ENCODE measurements at regions not wholly inside any gene's neighbourhood (a gene's known extent, or its start where the extent isn't known, plus 50 kb on each side); places are given as distances from the start of the nearest gene placed in this dataset.

DNA sequence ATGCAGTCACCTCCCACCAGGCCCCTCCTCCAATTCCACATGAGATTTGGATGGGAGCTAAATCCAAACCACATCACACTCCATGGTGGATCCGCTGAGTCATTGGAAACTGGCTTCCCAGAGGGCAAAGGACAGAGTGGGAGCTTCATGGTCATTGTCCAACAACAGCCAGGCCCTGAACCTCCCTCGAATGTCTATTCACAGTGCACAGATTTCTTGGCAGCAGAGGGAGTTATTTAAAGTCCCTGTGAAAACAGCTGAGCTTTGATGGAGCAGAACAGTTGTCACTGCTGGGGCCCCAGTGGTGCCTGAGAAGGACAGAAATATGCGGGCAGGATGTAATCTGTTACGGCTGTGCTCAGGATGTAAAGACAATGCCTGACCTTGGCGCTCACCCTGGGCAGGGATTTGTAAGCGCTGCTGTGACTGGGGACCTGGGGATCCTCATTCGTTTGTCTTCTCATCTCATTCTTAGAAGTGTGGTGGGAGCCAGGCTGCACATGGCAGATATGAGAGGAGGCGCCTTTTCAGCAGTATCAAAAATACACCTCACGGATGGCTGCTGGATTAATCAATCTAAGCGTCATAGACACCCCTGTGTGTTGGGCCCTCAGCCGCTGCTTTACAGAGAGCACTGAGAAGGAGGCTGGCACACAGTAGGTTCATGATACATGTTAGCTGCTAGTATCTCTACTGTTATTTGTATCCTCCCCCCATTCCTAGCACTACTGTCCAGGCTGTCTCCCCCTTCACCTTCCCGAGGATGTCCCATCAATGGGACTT lies 439.4 kb downstream of the PTPRU start:
- Histone ChIP-seq H3K4me3 (ENCODE audit: low read length) (no peak overlapping the region), H3K9me2 (ENCODE audit: insufficient read depth, low read length) (no peaks in the 10 kb centered on the region), H3K79me2 (replicated peaks; ENCODE audit: insufficient read depth, low read length) (no peaks in the 10 kb centered on the region), H3K4me2 (ENCODE audit: low read length) (no peak overlapping the region), H4K20me1 (ENCODE audit: insufficient read depth) (no peaks in the 10 kb centered on the region), H3K27me3 (ENCODE audit: insufficient read depth, low read depth, low read length) (no peaks in the 10 kb centered on the region), H3K9ac (ENCODE audit: low read length) (no peak overlapping the region), H3K9me3 (ENCODE audit: low read length) (no peaks in the 10 kb centered on the region), H3K36me3 (ENCODE audit: insufficient read depth, low read length) (no peaks in the 10 kb centered on the region), H3K27ac (ENCODE audit: low read length) (no peak overlapping the region), H3F3A (ENCODE audit: insufficient read depth, low read length, poor library complexity, severe bottlenecking) (no peaks in the 10 kb centered on the region), H2AFZ (ENCODE audit: low read depth, low read length) (no peak overlapping the region)
- TF ChIP-seq EP300 (conservative IDR thresholded peaks at IDR 0.05; ENCODE audit: poor library complexity, severe bottlenecking) (no peak), POLR2AphosphoS5 (IDR thresholded peaks at IDR 0.05) (no peak), EZH2 (IDR thresholded peaks at IDR 0.05; ENCODE audit: borderline replicate concordance, insufficient read depth, low read length, poor library complexity, severe bottlenecking) (no peak)

DNA sequence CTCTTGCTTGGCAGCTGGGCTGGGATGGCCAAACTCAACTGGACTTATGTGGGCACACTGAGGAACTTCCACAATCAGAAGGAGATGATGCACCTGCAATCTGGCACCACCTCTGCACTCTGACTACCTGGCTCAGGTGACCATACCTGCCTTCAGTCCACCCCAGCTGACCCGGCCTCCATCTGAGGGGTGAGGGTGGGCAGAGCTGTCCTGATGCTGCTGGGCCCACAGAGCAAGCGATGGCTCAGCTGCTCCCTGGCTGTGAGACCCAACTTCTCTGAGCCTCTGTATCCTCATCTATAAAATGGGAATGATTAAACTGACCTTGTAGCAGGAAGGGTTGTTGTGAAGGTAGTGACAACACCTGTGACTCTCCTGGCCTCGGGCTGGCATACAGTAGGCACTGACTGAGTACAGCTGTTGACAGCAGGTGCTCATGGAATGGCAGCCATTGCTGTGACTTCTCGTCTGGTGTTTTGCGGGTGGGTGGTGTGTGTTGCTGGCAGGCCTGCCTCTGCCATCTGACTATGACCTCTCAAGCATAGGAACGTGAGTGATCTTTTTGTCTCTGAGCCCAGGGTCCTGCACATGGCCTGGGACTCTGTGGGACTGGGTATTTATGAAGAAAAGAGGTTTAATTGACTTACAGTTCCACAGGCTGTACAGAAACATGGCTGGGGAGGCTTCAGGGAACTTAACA lies 438.5 kb downstream of the PTPRU start:
- Histone ChIP-seq H3K27ac (ENCODE audit: low read length) (no peak overlapping the region), H3K9me3 (ENCODE audit: low read length) (no peaks in the 10 kb centered on the region), H3K79me2 (replicated peaks; ENCODE audit: insufficient read depth, low read length) (no peaks in the 10 kb centered on the region), H3K4me2 (ENCODE audit: low read length) (no peak overlapping the region), H3K9ac (ENCODE audit: low read length) (no peak overlapping the region), H2AFZ (ENCODE audit: low read depth, low read length) (no peak overlapping the region), H3K9me2 (ENCODE audit: insufficient read depth, low read length) (no peaks in the 10 kb centered on the region), H3K36me3 (ENCODE audit: insufficient read depth, low read length) (no peaks in the 10 kb centered on the region), H3F3A (ENCODE audit: insufficient read depth, low read length, poor library complexity, severe bottlenecking) (no peaks in the 10 kb centered on the region), H4K20me1 (ENCODE audit: insufficient read depth) (no peaks in the 10 kb centered on the region), H3K27me3 (ENCODE audit: insufficient read depth, low read depth, low read length) (no peaks in the 10 kb centered on the region), H3K4me3 (ENCODE audit: low read length) (no peak overlapping the region)
- TF ChIP-seq, protein P1, sequence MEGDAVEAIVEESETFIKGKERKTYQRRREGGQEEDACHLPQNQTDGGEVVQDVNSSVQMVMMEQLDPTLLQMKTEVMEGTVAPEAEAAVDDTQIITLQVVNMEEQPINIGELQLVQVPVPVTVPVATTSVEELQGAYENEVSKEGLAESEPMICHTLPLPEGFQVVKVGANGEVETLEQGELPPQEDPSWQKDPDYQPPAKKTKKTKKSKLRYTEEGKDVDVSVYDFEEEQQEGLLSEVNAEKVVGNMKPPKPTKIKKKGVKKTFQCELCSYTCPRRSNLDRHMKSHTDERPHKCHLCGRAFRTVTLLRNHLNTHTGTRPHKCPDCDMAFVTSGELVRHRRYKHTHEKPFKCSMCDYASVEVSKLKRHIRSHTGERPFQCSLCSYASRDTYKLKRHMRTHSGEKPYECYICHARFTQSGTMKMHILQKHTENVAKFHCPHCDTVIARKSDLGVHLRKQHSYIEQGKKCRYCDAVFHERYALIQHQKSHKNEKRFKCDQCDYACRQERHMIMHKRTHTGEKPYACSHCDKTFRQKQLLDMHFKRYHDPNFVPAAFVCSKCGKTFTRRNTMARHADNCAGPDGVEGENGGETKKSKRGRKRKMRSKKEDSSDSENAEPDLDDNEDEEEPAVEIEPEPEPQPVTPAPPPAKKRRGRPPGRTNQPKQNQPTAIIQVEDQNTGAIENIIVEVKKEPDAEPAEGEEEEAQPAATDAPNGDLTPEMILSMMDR (IDR thresholded peaks at IDR 0.05; ENCODE audit: poor library complexity, severe bottlenecking) = no peak
- no peak for TF ChIP-seq RAD21 (conservative IDR thresholded peaks at IDR 0.05)
- no peak for TF ChIP-seq POLR2AphosphoS5 (IDR thresholded peaks at IDR 0.05)

DNA sequence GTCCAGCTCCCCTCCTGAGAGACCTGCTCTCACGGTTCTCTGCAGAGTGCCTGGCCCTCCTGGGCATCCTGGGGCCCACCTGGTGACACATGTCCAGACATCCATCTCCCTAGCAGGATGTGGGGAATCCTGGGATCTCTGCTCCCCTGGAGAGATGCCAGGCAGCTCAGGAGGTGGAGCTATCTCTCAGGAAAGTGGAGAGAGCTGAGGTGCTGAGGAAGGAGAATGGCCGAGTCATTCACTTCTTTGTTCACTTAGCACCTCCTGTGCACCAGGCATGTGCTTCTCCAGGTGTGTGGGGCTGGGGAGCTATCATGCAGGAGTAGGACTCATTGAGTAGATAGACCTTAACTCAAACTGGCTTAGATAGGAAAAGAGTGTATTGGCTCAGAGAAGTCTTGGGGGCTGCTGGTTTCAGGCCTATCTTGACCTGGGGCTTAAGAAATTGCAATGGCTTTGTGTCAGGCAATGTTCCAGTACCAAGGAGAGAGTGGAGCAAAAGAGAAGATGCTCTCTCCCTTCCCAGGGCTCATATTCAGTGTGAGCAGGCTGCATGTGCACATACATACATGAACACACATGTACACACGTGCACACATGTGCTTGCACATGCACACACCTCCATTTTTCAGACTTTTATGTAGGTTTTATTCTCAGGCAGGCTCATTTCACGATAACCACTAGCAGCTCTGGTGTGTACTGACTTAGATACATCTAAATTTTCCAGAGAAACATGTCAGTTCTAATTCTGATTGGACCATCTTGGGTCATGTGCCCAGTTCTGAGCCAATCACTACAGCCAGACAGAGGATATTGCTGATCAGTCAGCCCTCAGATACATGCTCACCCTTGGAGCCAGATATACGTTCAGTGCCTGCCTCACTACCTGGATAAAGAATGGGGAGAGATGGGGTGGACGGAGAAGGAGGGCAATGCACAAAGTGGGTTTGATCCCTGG lies 437.6 kb downstream of the PTPRU start:
- no peak overlapping the region for H3K9ac ChIP-seq (ENCODE audit: low read length)
- TF ChIP-seq TAF1 (IDR thresholded peaks at IDR 0.05; ENCODE audit: low read depth) (no peak), POLR2AphosphoS5 (IDR thresholded peaks at IDR 0.05) (no peak), EZH2 (IDR thresholded peaks at IDR 0.05; ENCODE audit: borderline replicate concordance, insufficient read depth, low read length, poor library complexity, severe bottlenecking) (no peak), RAD21 (conservative IDR thresholded peaks at IDR 0.05) (no peak), MXI1 (conservative IDR thresholded peaks at IDR 0.05; ENCODE audit: poor library complexity, severe bottlenecking) (no peak), EP300 (conservative IDR thresholded peaks at IDR 0.05; ENCODE audit: poor library complexity, severe bottlenecking) (no peak), SMC3 (conservative IDR thresholded peaks at IDR 0.05; ENCODE audit: poor library complexity) (no peak)
- TF ChIP-seq, protein P2, sequence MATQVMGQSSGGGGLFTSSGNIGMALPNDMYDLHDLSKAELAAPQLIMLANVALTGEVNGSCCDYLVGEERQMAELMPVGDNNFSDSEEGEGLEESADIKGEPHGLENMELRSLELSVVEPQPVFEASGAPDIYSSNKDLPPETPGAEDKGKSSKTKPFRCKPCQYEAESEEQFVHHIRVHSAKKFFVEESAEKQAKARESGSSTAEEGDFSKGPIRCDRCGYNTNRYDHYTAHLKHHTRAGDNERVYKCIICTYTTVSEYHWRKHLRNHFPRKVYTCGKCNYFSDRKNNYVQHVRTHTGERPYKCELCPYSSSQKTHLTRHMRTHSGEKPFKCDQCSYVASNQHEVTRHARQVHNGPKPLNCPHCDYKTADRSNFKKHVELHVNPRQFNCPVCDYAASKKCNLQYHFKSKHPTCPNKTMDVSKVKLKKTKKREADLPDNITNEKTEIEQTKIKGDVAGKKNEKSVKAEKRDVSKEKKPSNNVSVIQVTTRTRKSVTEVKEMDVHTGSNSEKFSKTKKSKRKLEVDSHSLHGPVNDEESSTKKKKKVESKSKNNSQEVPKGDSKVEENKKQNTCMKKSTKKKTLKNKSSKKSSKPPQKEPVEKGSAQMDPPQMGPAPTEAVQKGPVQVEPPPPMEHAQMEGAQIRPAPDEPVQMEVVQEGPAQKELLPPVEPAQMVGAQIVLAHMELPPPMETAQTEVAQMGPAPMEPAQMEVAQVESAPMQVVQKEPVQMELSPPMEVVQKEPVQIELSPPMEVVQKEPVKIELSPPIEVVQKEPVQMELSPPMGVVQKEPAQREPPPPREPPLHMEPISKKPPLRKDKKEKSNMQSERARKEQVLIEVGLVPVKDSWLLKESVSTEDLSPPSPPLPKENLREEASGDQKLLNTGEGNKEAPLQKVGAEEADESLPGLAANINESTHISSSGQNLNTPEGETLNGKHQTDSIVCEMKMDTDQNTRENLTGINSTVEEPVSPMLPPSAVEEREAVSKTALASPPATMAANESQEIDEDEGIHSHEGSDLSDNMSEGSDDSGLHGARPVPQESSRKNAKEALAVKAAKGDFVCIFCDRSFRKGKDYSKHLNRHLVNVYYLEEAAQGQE (IDR thresholded peaks at IDR 0.05; ENCODE audit: borderline replicate concordance) = no peak
- TF ChIP-seq, protein P1 (IDR thresholded peaks at IDR 0.05; ENCODE audit: poor library complexity, severe bottlenecking) = no peak
- no peaks in the 10 kb centered on the region for H3K79me2 ChIP-seq (replicated peaks; ENCODE audit: insufficient read depth, low read length)
- no peak overlapping the region for H3K4me3 ChIP-seq (ENCODE audit: low read length)
- H3K9me2 ChIP-seq (ENCODE audit: insufficient read depth, low read length) = no peaks in the 10 kb centered on the region
- H4K20me1 ChIP-seq (ENCODE audit: insufficient read depth) = no peaks in the 10 kb centered on the region
- H3K9me3 ChIP-seq (ENCODE audit: low read length) = no peaks in the 10 kb centered on the region
- H2AFZ ChIP-seq (ENCODE audit: low read depth, low read length) = no peak overlapping the region
- H3K27ac ChIP-seq (ENCODE audit: low read length) = no peak overlapping the region
- no peak overlapping the region for H3K4me2 ChIP-seq (ENCODE audit: low read length)
- no peaks in the 10 kb centered on the region for H3F3A ChIP-seq (ENCODE audit: insufficient read depth, low read length, poor library complexity, severe bottlenecking)
- H3K27me3 ChIP-seq (ENCODE audit: insufficient read depth, low read depth, low read length) = no peaks in the 10 kb centered on the region
- no peaks in the 10 kb centered on the region for H3K36me3 ChIP-seq (ENCODE audit: insufficient read depth, low read length)

Measured in neural cell (in vitro differentiated cells).